Ectodermal cell (in vitro differentiated cells): ENCODE measurements at regions not wholly inside any gene's neighbourhood (a gene's known extent, or its start where the extent isn't known, plus 50 kb on each side); places are given as distances from the start of the nearest gene placed in this dataset.
"Not testable (repeated sequence)": the region's sequence is repeated elsewhere in the genome, so short reads cannot be mapped to it uniquely, and the experiment has no call there.

Experiments
- H3K27ac ChIP-seq: 2 replicates; pipeline ENCODE4 v1.7.0; 2013; ENCODE audit warnings: mild to moderate bottlenecking, low read depth, low read length; ENCODE audit not compliant: insufficient read depth, poor library complexity, severe bottlenecking
- H3K27me3 ChIP-seq: 2 replicates; pipeline ENCODE4 v1.7.0; 2013; ENCODE audit warnings: mild to moderate bottlenecking, low read length; ENCODE audit not compliant: insufficient read depth, control insufficient read depth, poor library complexity, severe bottlenecking
- H3K36me3 ChIP-seq: one replicate; pipeline ENCODE4 v1.7.0; 2013; ENCODE audit warnings: low read length; ENCODE audit not compliant: control insufficient read depth, insufficient read depth
- H3K4me1 ChIP-seq: one replicate; pipeline ENCODE4 v1.7.0; 2013; ENCODE audit warnings: low read length; ENCODE audit not compliant: control insufficient read depth, insufficient read depth
- H3K4me3 ChIP-seq: 2 replicates; pipeline ENCODE4 v1.7.0; 2013; ENCODE audit warnings: low read depth, low read length, control low read depth; ENCODE audit not compliant: insufficient read depth
- H3K9me3 ChIP-seq: 2 replicates; pipeline ENCODE4 v1.7.0; 2013; ENCODE audit warnings: mild to moderate bottlenecking, low read length, moderate library complexity; ENCODE audit not compliant: control insufficient read depth
- WGBS, 2 experiments: methylation state at CpG; one replicate each; pipeline ENCODE4 v1.1.7; 2013; ENCODE audit warnings: missing lambda C conversion rate in 2 of 2; 5-methylcytosine and 5-hydroxymethylcytosine counted together

GRCh38 chr5:27463446-27464149 lies 425.2 kb upstream of the CDH9 start:
- no peaks in the 10 kb centered on the region for H3K27me3 ChIP-seq
- no peaks in the 10 kb centered on the region for H3K9me3 ChIP-seq
- no peaks in the 10 kb centered on the region for H3K36me3 ChIP-seq
- no peak overlapping the region for H3K27ac ChIP-seq
- WGBS, 2 experiments, result 92 to 96% methylated on average over 8 of the region's 8 CpGs
- H3K4me3 ChIP-seq, result no peak overlapping the region
- no peaks in the 10 kb centered on the region for H3K4me1 ChIP-seq

GRCh38 chr5:27462936-27463335 lies 424.6 kb upstream of the CDH9 start:
- Histone ChIP-seq H3K36me3 (no peaks in the 10 kb centered on the region), H3K4me1 (no peaks in the 10 kb centered on the region), H3K27me3 (no peaks in the 10 kb centered on the region), H3K9me3 (no peaks in the 10 kb centered on the region), H3K27ac (no peak overlapping the region), H3K4me3 (no peak overlapping the region)
- WGBS, 2 experiments, result 76 to 85% methylated on average over 5 to 7 of the region's 7 CpGs

- Histone ChIP-seq H3K9me3 (no peaks in the 10 kb centered on the region), H3K36me3 (no peaks in the 10 kb centered on the region), H3K27ac (no peak overlapping the region), H3K4me1 (no peaks in the 10 kb centered on the region), H3K27me3 (no peaks in the 10 kb centered on the region), H3K4me3 (no peak overlapping the region)
- 100% methylated on average over 1 of the region's 1 CpG for whole genome bisulfite sequencing, 2 experiments
Observed at GRCh38 chr5:27458287-27458686, 419.9 kb upstream of the CDH9 start.

- no peaks in the 10 kb centered on the region for H3K36me3 ChIP-seq
- H3K4me1 ChIP-seq, result no peaks in the 10 kb centered on the region
- H3K27ac ChIP-seq, result no peak overlapping the region
- H3K9me3 ChIP-seq, result no peaks in the 10 kb centered on the region
- WGBS, 2 experiments, result 100% methylated on average over 1 of the region's 1 CpG; no CpG with 5 or more reads in 1 of the 2 experiments
- no peak overlapping the region for H3K4me3 ChIP-seq
- H3K27me3 ChIP-seq, result no peaks in the 10 kb centered on the region
Observed at GRCh38 chr5:27451377-27451776, 413.0 kb upstream of the CDH9 start.

GRCh38 chr5:27450607-27451006 lies 412.2 kb upstream of the CDH9 start:
- no peaks in the 10 kb centered on the region for H3K9me3 ChIP-seq
- H3K27ac ChIP-seq, result no peak overlapping the region
- H3K27me3 ChIP-seq, result no peaks in the 10 kb centered on the region
- no peak overlapping the region for H3K4me3 ChIP-seq
- H3K36me3 ChIP-seq, result no peaks in the 10 kb centered on the region
- 94% methylated on average over 1 to 3 of the region's 3 CpGs for WGBS, 2 experiments
- H3K4me1 ChIP-seq, result no peaks in the 10 kb centered on the region

GRCh38 chr5:27439383-27439782 lies 401.0 kb upstream of the CDH9 start:
- not testable (repeated sequence) for H3K9me3 ChIP-seq, H3K27ac ChIP-seq, H3K36me3 ChIP-seq, H3K27me3 ChIP-seq, H3K4me3 ChIP-seq, H3K4me1 ChIP-seq
- whole genome bisulfite sequencing, 2 experiments, result 85 to 86% methylated on average over 20 of the region's 20 CpGs

- no peaks in the 10 kb centered on the region for H3K27me3 ChIP-seq
- H3K36me3 ChIP-seq, result no peaks in the 10 kb centered on the region
- 86 to 100% methylated on average over 1 of the region's 2 CpGs for WGBS, 2 experiments
- H3K9me3 ChIP-seq, result no peaks in the 10 kb centered on the region
- H3K4me3 ChIP-seq, result no peak overlapping the region
- no peaks in the 10 kb centered on the region for H3K4me1 ChIP-seq
- H3K27ac ChIP-seq, result no peak overlapping the region
Observed at GRCh38 chr5:27437594-27438200, 399.3 kb upstream of the CDH9 start.

- H3K4me3 ChIP-seq, result no peak overlapping the region
- H3K9me3 ChIP-seq, result no peaks in the 10 kb centered on the region
- 86 to 100% methylated on average over 2 to 4 of the region's 4 CpGs for WGBS, 2 experiments
- H3K27me3 ChIP-seq, result no peaks in the 10 kb centered on the region
- no peaks in the 10 kb centered on the region for H3K36me3 ChIP-seq
- H3K27ac ChIP-seq, result no peak overlapping the region
- no peaks in the 10 kb centered on the region for H3K4me1 ChIP-seq
Observed at GRCh38 chr5:27434335-27434734, 395.9 kb upstream of the CDH9 start.

- no peaks in the 10 kb centered on the region for H3K27me3 ChIP-seq
- WGBS, 2 experiments, result 85 to 100% methylated on average over 1 of the region's 1 CpG
- H3K27ac ChIP-seq, result no peak overlapping the region
- H3K4me1 ChIP-seq, result no peaks in the 10 kb centered on the region
- H3K4me3 ChIP-seq, result no peak overlapping the region
- no peaks in the 10 kb centered on the region for H3K36me3 ChIP-seq
- H3K9me3 ChIP-seq, result no peaks in the 10 kb centered on the region
Observed at GRCh38 chr5:27414099-27414498, 375.7 kb upstream of the CDH9 start.

GRCh38 chr5:27412384-27412783 lies 374.0 kb upstream of the CDH9 start:
- Histone ChIP-seq H3K27me3 (no peaks in the 10 kb centered on the region), H3K9me3 (no peaks in the 10 kb centered on the region), H3K4me3 (no peak overlapping the region), H3K4me1 (no peaks in the 10 kb centered on the region), H3K36me3 (no peaks in the 10 kb centered on the region), H3K27ac (no peak overlapping the region)
- no CpG with 5 or more reads among the region's 1 CpG for WGBS, 2 experiments
